Stimulated activated CD4-positive, alpha-beta T cell treated with anti-CD3 and anti-CD28 coated beads, TNF-alpha, amount 100 ng/mL, for 1 hour (primary cell): ENCODE measurements at regions not wholly inside any gene's neighbourhood (a gene's known extent, or its start where the extent isn't known, plus 50 kb on each side); places are given as distances from the start of the nearest gene placed in this dataset.

Experiments
- DNase-seq, 3 donors: peaks; one replicate each; pipeline ENCODE4 v3.0.0-alpha.2; 2020; ENCODE audit warnings: low read depth in 3 of 3, low spot score in 1 of 3

- DNase-seq, result no peak
Observed at GRCh38 chr15:47390208-47390765, 327.0 kb upstream of the SEMA6D start.

DNA sequence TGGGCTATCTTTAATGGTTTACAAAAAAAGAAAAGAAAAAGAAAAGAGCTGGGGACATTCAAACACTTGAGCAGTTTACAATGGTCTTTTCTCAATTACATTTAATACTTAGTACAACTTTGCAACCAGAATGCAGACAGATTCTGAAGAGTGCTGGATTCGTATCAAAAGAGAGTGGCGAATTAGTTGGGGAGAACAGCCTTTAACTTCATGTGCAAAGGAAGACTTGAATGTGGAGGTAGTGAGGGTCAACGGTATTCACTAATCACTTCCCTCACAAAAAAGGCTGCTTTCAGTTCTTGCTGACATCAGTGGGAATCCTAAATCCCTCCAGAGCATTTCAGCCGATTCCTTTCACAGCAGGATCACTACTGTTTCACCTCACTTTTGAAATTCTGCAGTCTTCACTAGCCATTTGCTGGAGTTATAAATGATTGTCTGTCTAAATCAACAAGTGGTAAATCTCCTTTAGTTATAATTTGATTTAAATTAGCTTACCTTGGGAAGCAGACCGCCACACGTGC is 323.0 kb upstream of the SEMA6D start:
- no peak for DNase-seq

DNA sequence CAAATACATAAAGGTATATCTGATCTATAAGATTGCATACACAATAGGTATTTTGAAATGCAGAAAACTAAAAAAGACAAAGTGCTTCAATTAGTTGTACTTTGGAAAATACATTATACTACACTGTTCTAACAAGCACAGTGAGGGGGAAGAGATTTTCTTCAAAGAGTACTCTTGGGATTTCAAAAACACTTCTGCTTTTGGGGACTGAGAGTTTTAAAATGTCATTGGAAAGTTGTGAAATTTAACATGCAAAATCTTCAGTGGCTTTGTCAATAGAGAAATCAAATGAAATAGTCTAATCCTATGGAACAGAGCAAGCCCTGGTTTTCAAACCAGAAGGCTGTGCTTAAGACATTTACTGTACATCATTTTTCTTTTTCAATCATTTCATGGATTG is 322.2 kb upstream of the SEMA6D start:
- DNase-seq, result no peak

- no peak for DNase-seq
Observed at GRCh38 chr15:47397655-47398054, 319.6 kb upstream of the SEMA6D start.

GRCh38 chr15:47398132-47398531 is 319.2 kb upstream of the SEMA6D start:
- no peak for DNase-seq

DNA sequence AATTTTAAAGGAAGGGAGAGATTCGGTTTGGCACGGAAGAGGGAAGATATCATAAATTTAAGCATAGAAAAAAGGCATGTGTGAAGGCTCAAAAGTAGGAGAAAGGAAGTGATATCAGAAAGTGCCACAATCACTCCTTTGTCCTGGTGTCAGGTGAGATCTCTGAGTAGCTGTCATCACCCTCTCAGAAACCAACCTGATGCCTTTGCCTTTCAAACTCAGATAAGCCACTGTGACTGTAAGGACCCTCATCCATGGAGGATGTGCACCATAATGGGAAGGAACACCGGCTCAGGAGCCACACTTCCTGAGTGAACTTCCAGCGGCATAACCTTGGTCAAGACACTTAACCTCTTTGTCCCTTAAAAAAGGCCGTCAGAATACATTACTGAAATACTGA is 318.7 kb upstream of the SEMA6D start:
- DNase-seq, result no peak

DNA sequence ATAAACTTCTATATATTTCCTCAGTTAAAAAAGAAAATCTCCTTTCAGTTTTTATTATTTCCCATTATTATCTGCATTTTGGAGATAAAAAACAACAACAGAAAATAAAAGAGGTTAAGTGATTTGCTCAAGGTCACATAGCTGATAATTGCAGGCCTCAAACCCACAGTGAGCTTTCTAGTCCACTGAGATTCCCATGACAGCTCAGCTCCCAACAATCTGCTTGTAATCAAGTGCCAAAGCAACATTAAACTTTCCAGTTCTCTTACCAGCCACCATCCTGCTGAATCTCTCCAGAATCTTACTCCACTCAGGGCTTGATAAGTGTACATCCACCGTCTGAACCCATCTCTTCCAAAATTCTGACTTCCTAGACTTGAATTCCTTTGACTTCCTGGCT is 318.2 kb upstream of the SEMA6D start:
- DNase-seq, result no peak

DNA sequence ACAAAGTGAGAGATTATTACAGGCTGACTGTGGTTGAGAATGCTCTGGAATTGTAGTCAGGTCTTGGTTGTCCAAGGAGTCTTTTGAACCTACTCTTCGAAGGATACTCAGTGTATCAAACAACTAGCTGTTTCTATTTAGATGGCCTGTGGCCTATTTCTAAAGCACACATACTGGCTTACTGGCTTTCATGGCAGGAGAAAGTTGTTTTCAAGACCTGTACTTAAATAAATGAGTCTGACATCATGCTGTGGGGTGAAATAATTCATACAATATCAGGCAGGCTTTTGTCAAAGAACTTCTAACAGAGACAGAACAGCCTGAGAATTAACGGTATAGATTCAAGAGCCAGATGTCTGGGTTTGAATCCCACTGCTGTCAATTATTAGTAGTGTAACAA is 316.7 kb upstream of the SEMA6D start:
- DNase-seq, result no peak

DNA sequence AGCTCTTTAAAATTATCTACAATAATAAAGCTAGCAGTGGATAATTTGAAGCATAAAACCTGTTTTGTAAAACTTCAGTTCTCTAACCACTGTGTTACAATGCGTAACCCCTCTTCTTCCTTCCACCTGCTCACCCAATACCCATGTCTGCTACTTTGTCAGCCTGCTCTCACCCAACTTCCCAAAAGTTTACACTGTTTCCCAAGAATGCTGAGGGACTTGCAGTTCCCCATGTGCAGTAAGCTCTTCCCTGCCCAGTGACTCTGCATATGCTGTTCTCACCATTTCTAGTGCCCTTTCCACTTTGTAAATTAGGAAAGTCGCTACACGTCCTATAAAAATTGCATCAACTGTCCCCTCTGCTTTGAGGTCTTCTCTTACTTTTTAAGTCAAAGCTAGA is 315.9 kb upstream of the SEMA6D start:
- DNase-seq, result no peak

- no peak for DNase-seq
Observed at GRCh38 chr15:47402829-47403228, 314.5 kb upstream of the SEMA6D start.

DNA sequence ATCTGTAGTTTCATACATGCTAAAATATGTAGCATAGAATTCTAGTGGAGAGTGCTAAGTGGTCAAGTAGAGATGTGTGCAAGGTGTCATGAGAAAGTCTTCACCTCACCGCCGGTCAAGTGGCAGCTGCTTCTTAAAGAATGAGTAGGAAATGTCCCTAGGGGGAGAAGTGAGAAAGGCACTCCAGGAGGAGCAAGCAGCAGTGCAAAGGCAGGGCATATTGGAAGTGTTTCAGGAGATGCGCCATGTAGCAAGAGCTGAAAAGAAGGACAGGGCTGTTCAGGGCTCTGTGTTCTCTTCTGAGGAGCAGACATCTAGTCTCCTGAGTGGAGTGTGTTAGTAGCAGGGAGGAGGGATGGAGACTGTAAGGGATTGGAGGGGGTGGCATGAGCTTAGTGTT is 312.4 kb upstream of the SEMA6D start:
- DNase-seq, result no peak

GRCh38 chr15:47405365-47406162 is 311.7 kb upstream of the SEMA6D start:
- DNase-seq, result no peak

DNA sequence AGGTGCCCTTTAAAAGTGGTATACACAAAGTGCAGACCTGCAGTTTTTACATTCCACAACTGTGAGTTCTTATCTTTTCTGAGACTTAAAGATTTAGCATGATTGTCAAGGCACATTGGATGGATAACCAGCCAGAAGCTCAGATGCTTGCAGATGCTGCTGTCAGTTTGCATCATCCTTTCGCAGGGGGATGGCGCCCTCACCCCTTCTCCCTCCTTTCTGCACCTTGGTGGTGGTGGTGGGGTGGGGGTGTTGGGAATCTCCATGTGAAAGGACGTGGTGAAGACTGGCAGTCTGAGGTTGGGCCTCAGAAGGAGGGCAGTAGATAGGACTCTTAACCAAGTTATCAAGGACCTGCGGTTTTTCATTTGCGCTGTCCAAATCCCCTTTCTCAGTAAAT is 309.6 kb upstream of the SEMA6D start:
- DNase-seq, result no peak

DNA sequence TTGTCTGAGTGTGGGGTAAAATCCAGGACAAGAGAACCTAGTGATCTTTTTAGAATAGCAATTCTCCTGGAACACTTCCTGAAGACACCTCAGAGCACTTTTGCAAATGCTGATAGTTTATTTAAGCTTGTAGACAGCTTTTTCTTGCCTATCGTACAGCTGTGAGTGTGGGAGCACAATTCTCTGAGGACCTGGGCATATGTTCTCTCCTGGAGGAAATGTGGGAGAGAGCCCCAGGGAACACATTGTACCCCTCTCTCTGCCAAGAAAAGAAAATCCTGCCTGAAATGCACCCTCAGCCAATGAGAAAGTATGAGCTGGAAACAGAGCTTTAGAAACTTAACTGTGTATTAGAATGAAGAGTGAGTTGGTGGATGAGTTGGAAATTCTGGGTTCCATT is 308.3 kb upstream of the SEMA6D start:
- no peak for DNase-seq

DNA sequence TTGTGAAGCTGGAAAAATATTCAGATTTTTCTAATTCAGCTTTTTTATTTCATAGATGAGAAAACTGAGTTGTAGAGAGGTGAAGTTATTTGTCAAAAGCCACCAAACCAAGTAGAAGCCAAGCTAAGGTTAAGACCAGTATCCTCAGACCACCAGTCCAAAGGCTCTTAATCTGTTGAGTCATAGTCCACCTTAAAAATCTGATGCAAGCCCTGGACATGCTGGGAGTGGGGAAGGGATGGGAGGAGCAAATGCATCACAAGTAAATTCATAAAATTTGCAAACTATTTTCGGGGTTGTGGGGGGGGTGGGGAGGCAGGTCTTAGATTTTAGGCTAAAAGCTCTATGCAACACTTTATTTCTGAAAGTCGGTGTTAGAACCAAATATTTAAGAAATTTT is 307.7 kb upstream of the SEMA6D start:
- no peak for DNase-seq

- DNase-seq, result no peak
Observed at GRCh38 chr15:47410247-47410646, 307.1 kb upstream of the SEMA6D start.

GRCh38 chr15:47411733-47412132 is 305.6 kb upstream of the SEMA6D start:
- no peak for DNase-seq

DNA sequence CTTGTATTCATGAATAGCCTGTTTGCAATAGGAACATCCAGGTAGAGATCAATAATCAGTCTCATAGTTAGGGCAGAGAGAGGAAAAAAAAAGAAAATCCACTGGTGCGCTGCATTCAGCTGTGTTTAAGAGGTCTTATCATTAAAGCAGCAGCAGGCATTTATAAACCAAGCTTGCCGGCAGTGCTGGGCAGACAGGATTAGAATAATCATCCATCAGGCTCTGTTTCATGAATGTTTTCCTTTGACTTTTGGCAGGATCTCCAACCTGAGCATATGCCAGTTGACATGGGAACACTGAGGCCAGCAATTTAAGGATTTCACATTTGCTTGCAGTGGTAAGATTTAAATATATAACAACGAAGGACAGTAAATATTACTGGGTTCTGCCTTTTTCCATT is 305.2 kb upstream of the SEMA6D start:
- no peak for DNase-seq

DNA sequence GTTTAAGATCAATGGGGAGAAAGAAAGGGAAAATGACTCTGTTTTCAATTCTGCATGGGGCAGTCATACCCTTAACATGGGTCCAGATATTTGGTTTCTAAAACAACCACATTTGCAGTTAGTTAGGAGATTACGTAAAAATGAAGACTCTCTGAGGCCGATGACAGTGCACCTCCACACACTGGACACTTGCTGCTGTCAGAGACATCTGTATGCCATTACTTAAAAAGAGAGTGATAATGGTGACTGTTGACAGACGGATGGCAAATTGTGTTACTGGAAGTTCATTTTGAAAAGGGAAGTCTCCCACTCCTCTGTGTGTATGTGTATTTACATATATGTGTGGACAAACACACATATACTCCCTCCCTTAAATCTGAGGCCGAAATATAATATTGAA is 304.5 kb upstream of the SEMA6D start:
- no peak for DNase-seq

- no peak for DNase-seq
Observed at GRCh38 chr15:47414207-47414606, 303.1 kb upstream of the SEMA6D start.

DNA sequence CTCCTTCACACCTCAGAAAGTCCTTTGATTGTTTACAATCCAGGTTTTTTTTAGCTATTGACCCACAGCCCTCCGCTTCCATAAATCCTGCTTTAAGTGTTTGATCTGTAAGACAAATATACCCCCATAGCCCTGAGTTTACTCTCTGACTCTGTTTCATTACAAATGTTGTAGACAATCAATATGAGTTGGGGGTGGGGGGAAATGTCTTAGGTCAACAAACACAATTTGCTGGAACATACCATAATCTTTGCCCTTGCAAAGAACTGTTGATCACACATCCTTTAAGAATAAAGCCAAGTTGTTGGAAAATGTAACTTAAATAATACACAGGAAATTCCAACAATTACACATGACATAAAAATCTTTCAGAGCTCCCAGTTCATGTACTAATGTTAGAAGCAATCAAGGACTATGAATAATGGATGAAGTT is 301.8 kb upstream of the SEMA6D start:
- no peak for DNase-seq

- no peak for DNase-seq
Observed at GRCh38 chr15:47422881-47423665, 294.2 kb upstream of the SEMA6D start.
